Prostate gland (tissue), 2 donors: ENCODE measurements at regions not wholly inside any gene's neighbourhood (a gene's known extent, or its start where the extent isn't known, plus 50 kb on each side); places are given as distances from the start of the nearest gene placed in this dataset.

Source experiments
- CTCF ChIP-seq, 4 experiments: fragments of 200-600 bp in 2 of 4; fragments of 450-650 bp in 2 of 4; sonication (generic) in 2 of 4; IDR thresholded peaks; 1 replicate in 3 of 4; 2 replicates in 1 of 4; pipeline ENCODE4 v1.5.1; 2016 to 2019; ENCODE audit warnings: antibody characterized with exemption in 4 of 4, mild to moderate bottlenecking in 2 of 4, moderate library complexity in 2 of 4
- POLR2A ChIP-seq: fragments of 450-650 bp; IDR thresholded peaks from one replicate; pipeline ENCODE4 v1.6.1; 2016; ENCODE audit warnings: antibody characterized with exemption, mild to moderate bottlenecking
- POLR2AphosphoS5 ChIP-seq: sonication (generic); formaldehyde crosslinking; IDR thresholded peaks from one replicate; pipeline ENCODE4 v1.6.1; 2017; ENCODE audit warnings: antibody characterized with exemption

DNA sequence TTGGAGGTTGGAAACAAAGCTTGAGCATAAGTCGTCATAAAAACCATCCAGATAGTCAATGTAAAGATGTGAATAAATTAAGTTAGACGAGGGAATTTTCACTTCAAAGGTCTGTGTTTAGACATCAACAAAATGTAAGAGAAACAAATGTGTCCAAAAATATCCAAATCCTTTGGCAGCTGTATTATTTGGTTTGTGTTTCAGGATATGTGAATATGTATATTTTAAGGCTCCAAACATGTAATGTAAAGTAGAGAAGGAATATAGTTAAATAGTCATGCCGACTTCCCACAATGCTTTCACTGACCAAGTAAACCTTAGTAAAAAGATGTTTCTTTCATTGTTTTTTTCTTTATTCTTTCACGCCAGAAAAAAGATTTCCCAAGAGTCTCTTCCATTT is 604.9 kb upstream of the NRP1 start:
- TF ChIP-seq POLR2AphosphoS5 = no peak
- TF ChIP-seq CTCF (IDR thresholded peaks at IDR 0.05) = no peak
- TF ChIP-seq POLR2A = no peak
